SK-N-SH treated with all-trans-retinoic acid at 6 μM for 48 hours (cell line): ENCODE measurements at regions not wholly inside any gene's neighbourhood (a gene's known extent, or its start where the extent isn't known, plus 50 kb on each side); places are given as distances from the start of the nearest gene placed in this dataset.

Experiments
- BACH2 ChIP-seq: fragments of 250-450 bp; sonication (Bioruptor Pico); IDR thresholded peaks from 2 replicates; pipeline ENCODE4 v1.9.0; 2021; ENCODE audit warnings: mild to moderate bottlenecking, borderline replicate concordance
- ESRRG ChIP-seq: fragments of 250-450 bp; sonication (Bioruptor Pico); IDR thresholded peaks from 2 replicates; pipeline ENCODE4 v1.6.1; 2021; ENCODE audit warnings: mild to moderate bottlenecking
- ISL1 ChIP-seq: fragments of 250-450 bp; sonication (Bioruptor Pico); IDR thresholded peaks from 2 replicates; pipeline ENCODE4 v2.1.2; 2022; ENCODE audit warnings: mild to moderate bottlenecking, moderate library complexity
- POU6F1 ChIP-seq: fragments of 250-450 bp; sonication (Bioruptor Pico); IDR thresholded peaks from 2 replicates; pipeline ENCODE4 v1.8.0; 2021; ENCODE audit warnings: low read depth, mild to moderate bottlenecking, moderate library complexity, borderline replicate concordance
- PPARA ChIP-seq: fragments of 250-450 bp; sonication (Bioruptor Pico); IDR thresholded peaks from 2 replicates; pipeline ENCODE4 v1.5.0; 2020; ENCODE audit warnings: mild to moderate bottlenecking, borderline replicate concordance
- RARB ChIP-seq: fragments of 250-450 bp; sonication (Bioruptor Pico); IDR thresholded peaks from 2 replicates; pipeline ENCODE4 v1.8.0; 2021; ENCODE audit warnings: mild to moderate bottlenecking, moderate library complexity
- TCF4 ChIP-seq: fragments of 250-450 bp; sonication (Bioruptor Pico); IDR thresholded peaks from 2 replicates; pipeline ENCODE4 v1.8.0; 2021; ENCODE audit warnings: mild to moderate bottlenecking, moderate library complexity, borderline replicate concordance
- ZC3H10 ChIP-seq: fragments of 250-450 bp; sonication (Bioruptor Pico); IDR thresholded peaks from 2 replicates; pipeline ENCODE4 v1.5.1; 2021; ENCODE audit warnings: mild to moderate bottlenecking, moderate library complexity
- ZFP3 ChIP-seq: fragments of 250-450 bp; sonication (Bioruptor Pico); IDR thresholded peaks from 2 replicates; pipeline ENCODE4 v1.5.0; 2020; ENCODE audit warnings: mild to moderate bottlenecking, moderate library complexity
- ZFP30 ChIP-seq: fragments of 450-650 bp; formaldehyde crosslinking; IDR thresholded peaks from 2 replicates; pipeline ENCODE4 v1.5.0; 2022; ENCODE audit warnings: mild to moderate bottlenecking, moderate library complexity
- ZNF565 ChIP-seq: fragments of 450-650 bp; formaldehyde crosslinking; conservative IDR thresholded peaks from 2 replicates; pipeline ENCODE4 v1.5.0; 2020; ENCODE audit warnings: low read depth, mild to moderate bottlenecking, moderate library complexity
- ZNF8 ChIP-seq: fragments of 450-650 bp; formaldehyde crosslinking; IDR thresholded peaks from 2 replicates; pipeline ENCODE4 v1.5.0; 2020; ENCODE audit warnings: mild to moderate bottlenecking, moderate library complexity
- TF ChIP-seq, protein P1 (sequence below): fragments of 250-450 bp; sonication (Bioruptor Pico); IDR thresholded peaks from 2 replicates; pipeline ENCODE4 v1.5.1; 2021; ENCODE audit warnings: mild to moderate bottlenecking, moderate library complexity
- TF ChIP-seq, protein P2 (sequence below): fragments of 250-450 bp; sonication (Bioruptor Pico); IDR thresholded peaks from 2 replicates; pipeline ENCODE4 v1.8.0; 2020; ENCODE audit warnings: mild to moderate bottlenecking, moderate library complexity, borderline replicate concordance

- TF ChIP-seq PPARA (CRISPR knock-in tag) (no peak), ZFP30 (CRISPR knock-in tag) (no peak), RARB (CRISPR knock-in tag) (no peak), ZFP3 (CRISPR knock-in tag) (no peak), ESRRG (CRISPR knock-in tag) (no peak), ZC3H10 (CRISPR knock-in tag) (no peak), ZNF8 (CRISPR knock-in tag) (no peak), ISL1 (CRISPR knock-in tag) (no peak), BACH2 (CRISPR knock-in tag) (no peak), TCF4 (CRISPR knock-in tag) (no peak), POU6F1 (CRISPR knock-in tag) (no peak), ZNF565 (CRISPR knock-in tag) (no peak)
- TF ChIP-seq, protein P1, sequence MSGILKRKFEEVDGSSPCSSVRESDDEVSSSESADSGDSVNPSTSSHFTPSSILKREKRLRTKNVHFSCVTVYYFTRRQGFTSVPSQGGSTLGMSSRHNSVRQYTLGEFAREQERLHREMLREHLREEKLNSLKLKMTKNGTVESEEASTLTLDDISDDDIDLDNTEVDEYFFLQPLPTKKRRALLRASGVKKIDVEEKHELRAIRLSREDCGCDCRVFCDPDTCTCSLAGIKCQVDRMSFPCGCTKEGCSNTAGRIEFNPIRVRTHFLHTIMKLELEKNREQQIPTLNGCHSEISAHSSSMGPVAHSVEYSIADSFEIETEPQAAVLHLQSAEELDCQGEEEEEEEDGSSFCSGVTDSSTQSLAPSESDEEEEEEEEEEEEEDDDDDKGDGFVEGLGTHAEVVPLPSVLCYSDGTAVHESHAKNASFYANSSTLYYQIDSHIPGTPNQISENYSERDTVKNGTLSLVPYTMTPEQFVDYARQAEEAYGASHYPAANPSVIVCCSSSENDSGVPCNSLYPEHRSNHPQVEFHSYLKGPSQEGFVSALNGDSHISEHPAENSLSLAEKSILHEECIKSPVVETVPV (CRISPR knock-in tag), result no peak
- TF ChIP-seq, protein P2, sequence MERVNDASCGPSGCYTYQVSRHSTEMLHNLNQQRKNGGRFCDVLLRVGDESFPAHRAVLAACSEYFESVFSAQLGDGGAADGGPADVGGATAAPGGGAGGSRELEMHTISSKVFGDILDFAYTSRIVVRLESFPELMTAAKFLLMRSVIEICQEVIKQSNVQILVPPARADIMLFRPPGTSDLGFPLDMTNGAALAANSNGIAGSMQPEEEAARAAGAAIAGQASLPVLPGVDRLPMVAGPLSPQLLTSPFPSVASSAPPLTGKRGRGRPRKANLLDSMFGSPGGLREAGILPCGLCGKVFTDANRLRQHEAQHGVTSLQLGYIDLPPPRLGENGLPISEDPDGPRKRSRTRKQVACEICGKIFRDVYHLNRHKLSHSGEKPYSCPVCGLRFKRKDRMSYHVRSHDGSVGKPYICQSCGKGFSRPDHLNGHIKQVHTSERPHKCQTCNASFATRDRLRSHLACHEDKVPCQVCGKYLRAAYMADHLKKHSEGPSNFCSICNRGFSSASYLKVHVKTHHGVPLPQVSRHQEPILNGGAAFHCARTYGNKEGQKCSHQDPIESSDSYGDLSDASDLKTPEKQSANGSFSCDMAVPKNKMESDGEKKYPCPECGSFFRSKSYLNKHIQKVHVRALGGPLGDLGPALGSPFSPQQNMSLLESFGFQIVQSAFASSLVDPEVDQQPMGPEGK, result no peak
These were observed 433.8 kb downstream of the ADAMTS20 start for GRCh38 chr12:43118234-43118633.
